ENCODE measurements at regions not wholly inside any gene's neighbourhood (a gene's known extent, or its start where the extent isn't known, plus 50 kb on each side); places are given as distances from the start of the nearest gene placed in this dataset.

- H3K4me3 Mint-ChIP-seq = no peak overlapping the region
- H3K36me3 Mint-ChIP-seq = no peaks in the 10 kb centered on the region
- TF ChIP-seq, protein P1, sequence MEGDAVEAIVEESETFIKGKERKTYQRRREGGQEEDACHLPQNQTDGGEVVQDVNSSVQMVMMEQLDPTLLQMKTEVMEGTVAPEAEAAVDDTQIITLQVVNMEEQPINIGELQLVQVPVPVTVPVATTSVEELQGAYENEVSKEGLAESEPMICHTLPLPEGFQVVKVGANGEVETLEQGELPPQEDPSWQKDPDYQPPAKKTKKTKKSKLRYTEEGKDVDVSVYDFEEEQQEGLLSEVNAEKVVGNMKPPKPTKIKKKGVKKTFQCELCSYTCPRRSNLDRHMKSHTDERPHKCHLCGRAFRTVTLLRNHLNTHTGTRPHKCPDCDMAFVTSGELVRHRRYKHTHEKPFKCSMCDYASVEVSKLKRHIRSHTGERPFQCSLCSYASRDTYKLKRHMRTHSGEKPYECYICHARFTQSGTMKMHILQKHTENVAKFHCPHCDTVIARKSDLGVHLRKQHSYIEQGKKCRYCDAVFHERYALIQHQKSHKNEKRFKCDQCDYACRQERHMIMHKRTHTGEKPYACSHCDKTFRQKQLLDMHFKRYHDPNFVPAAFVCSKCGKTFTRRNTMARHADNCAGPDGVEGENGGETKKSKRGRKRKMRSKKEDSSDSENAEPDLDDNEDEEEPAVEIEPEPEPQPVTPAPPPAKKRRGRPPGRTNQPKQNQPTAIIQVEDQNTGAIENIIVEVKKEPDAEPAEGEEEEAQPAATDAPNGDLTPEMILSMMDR (conservative IDR thresholded peaks at IDR 0.05) = no peak
- H3K27me3 Mint-ChIP-seq = no peaks in the 10 kb centered on the region
- peaks cover 3% of the 10 kb centered on the region for H3K4me1 Mint-ChIP-seq (ENCODE audit: unreplicated experiment)
- peaks cover 5% of the 10 kb centered on the region for H3K9me3 Mint-ChIP-seq
- no peak overlapping the region for H3K27ac Mint-ChIP-seq
- no peak for DNase-seq (ENCODE audit: extremely low spot score, unreplicated experiment)
These were observed 172.3 kb upstream of the ANKRD28 start for GRCh38 chr3:15969874-15970640.

DNA sequence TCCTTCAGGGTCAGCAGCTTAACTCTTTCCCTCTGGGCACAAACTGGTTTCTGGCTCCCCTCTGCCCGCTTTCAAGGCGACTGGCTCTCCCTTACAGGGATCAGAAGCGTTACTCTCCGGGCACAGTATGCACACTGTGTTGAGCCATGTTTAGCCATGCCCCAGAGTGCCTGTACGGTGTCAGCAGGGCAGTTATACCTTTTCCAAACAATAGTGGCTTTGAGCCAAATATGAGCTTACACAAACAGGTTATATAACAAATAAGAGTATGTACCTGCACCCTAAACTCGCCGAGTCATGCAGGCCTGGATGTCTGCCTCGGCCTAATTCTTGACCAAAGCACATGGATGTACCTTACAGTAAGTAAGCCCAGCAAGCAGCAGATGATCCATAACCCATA, 175.6 kb upstream of the ANKRD28 start:
- Mint-ChIP-seq H3K4me3 (no peak overlapping the region), H3K9me3 (peaks cover 5% of the 10 kb centered on the region), H3K27me3 (no peaks in the 10 kb centered on the region), H3K27ac (no peak overlapping the region), H3K36me3 (no peaks in the 10 kb centered on the region), H3K4me1 (ENCODE audit: unreplicated experiment) (peaks cover 9% of the 10 kb centered on the region)
- TF ChIP-seq, protein P1 (conservative IDR thresholded peaks at IDR 0.05) = no peak
- no peak for DNase-seq (ENCODE audit: extremely low spot score, unreplicated experiment)

DNA sequence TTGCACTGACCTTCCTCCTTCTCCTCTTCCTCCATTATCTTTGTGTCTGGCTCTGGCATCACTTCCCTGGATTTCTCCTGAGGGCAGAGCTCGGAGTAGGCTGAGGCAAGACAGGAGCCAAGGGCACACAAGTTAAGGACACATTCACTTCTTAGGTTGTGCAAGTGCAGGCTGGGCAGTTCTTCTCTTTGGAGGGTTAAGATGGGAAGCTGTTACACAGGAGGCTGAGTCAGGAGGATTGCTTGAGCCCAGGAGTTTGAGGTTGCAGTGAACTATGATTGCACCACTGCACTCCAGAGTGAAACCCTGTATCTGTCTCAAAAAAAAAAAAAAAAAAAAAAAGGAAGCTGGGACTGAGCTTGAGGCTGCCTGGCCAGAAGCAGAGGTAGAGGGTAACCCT, 176.2 kb upstream of the ANKRD28 start:
- H3K4me1 Mint-ChIP-seq (ENCODE audit: unreplicated experiment) = peaks cover 9% of the 10 kb centered on the region
- no peak for DNase-seq (ENCODE audit: extremely low spot score, unreplicated experiment)
- TF ChIP-seq, protein P1 (conservative IDR thresholded peaks at IDR 0.05) = no peak
- no peak overlapping the region for H3K4me3 Mint-ChIP-seq
- H3K27ac Mint-ChIP-seq = no peak overlapping the region
- no peaks in the 10 kb centered on the region for H3K36me3 Mint-ChIP-seq
- H3K9me3 Mint-ChIP-seq = peaks cover 5% of the 10 kb centered on the region
- no peaks in the 10 kb centered on the region for H3K27me3 Mint-ChIP-seq

DNA sequence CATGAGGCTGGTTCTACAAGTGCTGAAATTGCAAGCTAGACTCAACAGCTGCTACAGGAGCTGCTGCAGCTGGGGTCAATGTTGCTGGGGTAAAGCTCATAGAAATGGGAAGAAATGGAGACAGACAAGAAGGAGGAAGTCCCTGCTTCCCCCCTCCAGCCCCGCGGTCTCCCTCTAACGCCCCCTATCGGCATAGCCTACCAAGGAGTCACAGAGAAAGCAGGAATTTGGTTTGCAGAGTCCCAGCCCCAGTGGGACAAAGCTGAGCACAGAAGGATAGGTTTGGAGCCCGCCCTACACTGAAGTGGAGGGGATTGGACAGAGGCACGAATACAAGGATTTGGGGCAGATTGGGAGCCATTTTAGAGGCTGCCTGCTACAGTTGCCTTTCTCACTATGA, 176.9 kb upstream of the ANKRD28 start:
- Mint-ChIP-seq H3K27ac (no peak overlapping the region), H3K27me3 (no peaks in the 10 kb centered on the region), H3K9me3 (peaks cover 5% of the 10 kb centered on the region), H3K36me3 (no peaks in the 10 kb centered on the region), H3K4me3 (no peak overlapping the region), H3K4me1 (ENCODE audit: unreplicated experiment) (peaks cover 9% of the 10 kb centered on the region)
- DNase-seq (ENCODE audit: extremely low spot score, unreplicated experiment) = no peak
- TF ChIP-seq, protein P1 (conservative IDR thresholded peaks at IDR 0.05) = no peak

GRCh38 chr3:15976524-15976923, 178.7 kb upstream of the ANKRD28 start:
- Mint-ChIP-seq H3K4me1 (ENCODE audit: unreplicated experiment) (peaks cover 9% of the 10 kb centered on the region), H3K27ac (peak overlapping the region; percentile 72), H3K9me3 (peaks cover 5% of the 10 kb centered on the region), H3K36me3 (no peaks in the 10 kb centered on the region), H3K4me3 (no peak overlapping the region), H3K27me3 (no peaks in the 10 kb centered on the region)
- TF ChIP-seq, protein P1 (conservative IDR thresholded peaks at IDR 0.05) = no peak
- DNase-seq (ENCODE audit: extremely low spot score, unreplicated experiment) = no peak
